Liver (tissue), 3 donors: ENCODE measurements at regions not wholly inside any gene's neighbourhood (a gene's known extent, or its start where the extent isn't known, plus 50 kb on each side); places are given as distances from the start of the nearest gene placed in this dataset.

Source experiments
- ATF3 ChIP-seq: IDR thresholded peaks from 2 replicates; pipeline ENCODE4 v1.6.1; 2016; ENCODE audit warnings: antibody characterized with exemption
- EGR1 ChIP-seq, 2 donors: IDR thresholded peaks; 2 replicates each; pipeline ENCODE4 v1.6.1; 2016 to 2018; ENCODE audit warnings: antibody characterized with exemption in 2 of 2, low read depth in 2 of 2
- FOXA1 ChIP-seq: IDR thresholded peaks from 2 replicates; pipeline ENCODE4 v1.6.1; 2016; ENCODE audit warnings: antibody characterized with exemption
- GABPA ChIP-seq, 2 donors: IDR thresholded peaks in 1 of 2; conservative IDR thresholded peaks in 1 of 2; 2 replicates each; pipeline ENCODE4 v1.6.1; 2016; ENCODE audit warnings: antibody characterized with exemption in 2 of 2, mild to moderate bottlenecking in 1 of 2, moderate library complexity in 1 of 2
- HNF4G ChIP-seq: IDR thresholded peaks from 2 replicates; pipeline ENCODE4 v1.6.1; 2016; ENCODE audit warnings: antibody characterized with exemption
- JUND ChIP-seq, 2 donors: IDR thresholded peaks; 2 replicates each; pipeline ENCODE4 v1.6.1; 2016; ENCODE audit warnings: antibody characterized with exemption in 2 of 2
- NR2F2 ChIP-seq: IDR thresholded peaks from 2 replicates; pipeline ENCODE4 v1.6.1; 2016; ENCODE audit warnings: antibody characterized with exemption
- RAD21 ChIP-seq, 2 donors: IDR thresholded peaks; 2 replicates each; pipeline ENCODE4 v1.6.1; 2016; ENCODE audit warnings: antibody characterized with exemption in 2 of 2, mild to moderate bottlenecking in 2 of 2
- REST ChIP-seq: IDR thresholded peaks from 2 replicates; pipeline ENCODE4 v1.6.1; 2016; ENCODE audit warnings: antibody characterized with exemption, mild to moderate bottlenecking
- SP1 ChIP-seq: IDR thresholded peaks from 2 replicates; pipeline ENCODE4 v1.6.1; 2018; ENCODE audit warnings: antibody characterized with exemption, mild to moderate bottlenecking
- TAF1 ChIP-seq: conservative IDR thresholded peaks from 2 replicates; pipeline ENCODE4 v1.6.1; 2016; ENCODE audit warnings: antibody characterized with exemption, mild to moderate bottlenecking
- YY1 ChIP-seq: IDR thresholded peaks from 2 replicates; pipeline ENCODE4 v1.6.1; 2016; ENCODE audit warnings: antibody characterized with exemption, mild to moderate bottlenecking
- TF ChIP-seq, protein P1 (sequence below): IDR thresholded peaks from 2 replicates; pipeline ENCODE4 v1.6.1; 2016; ENCODE audit warnings: antibody characterized with exemption
- TF ChIP-seq, protein P2 (sequence below): fragments of 150-350 bp; IDR thresholded peaks from 2 replicates; pipeline ENCODE4 v1.5.1; 2017; ENCODE audit warnings: improper control_type of control experiment, low read depth, low read length; ENCODE audit not compliant: missing input control
- donor health status: healthy.
- donor health status: healthy.

DNA sequence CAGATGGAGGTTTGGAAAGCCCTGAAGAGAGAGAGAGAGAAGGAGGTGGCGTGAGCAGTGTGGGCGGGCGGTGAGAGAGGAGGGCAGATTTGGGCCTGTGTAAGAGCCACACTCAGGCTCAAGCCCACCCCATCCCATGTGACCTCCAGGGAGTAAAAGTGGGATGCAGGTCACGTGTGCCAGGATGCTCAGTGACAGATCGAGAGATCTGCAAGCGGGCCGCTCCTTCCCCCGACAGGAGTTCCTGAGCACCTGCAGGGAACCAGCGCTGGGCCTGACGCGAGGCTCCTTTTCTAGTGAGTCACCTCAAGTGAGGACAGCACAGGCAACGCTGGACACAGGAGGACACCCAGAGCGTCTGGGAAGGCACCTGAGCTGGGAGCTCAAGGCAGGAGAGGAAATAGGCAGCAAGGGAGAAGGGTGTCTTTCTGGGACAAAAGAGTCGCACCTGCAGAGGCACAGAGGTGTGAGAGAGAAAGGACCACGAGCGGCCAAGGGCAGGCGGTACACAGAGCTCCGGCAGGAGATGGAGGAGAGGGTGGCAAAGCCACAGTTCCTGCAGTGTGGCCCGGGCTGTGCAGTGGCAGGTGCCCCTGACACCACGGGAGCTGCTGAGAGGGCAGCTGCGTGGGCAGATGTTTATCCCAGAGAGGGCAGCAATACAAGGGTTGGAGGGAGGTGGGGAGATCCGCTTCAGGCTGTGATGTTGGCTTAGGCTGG lies 1294.8 kb downstream of the TBC1D22A start:
- TF ChIP-seq ATF3 (no peak), HNF4G (no peak), NR2F2 (no peak), SP1 (no peak), EGR1 (IDR thresholded peaks at IDR 0.05; ENCODE audit: low read depth in 2 of 2) (no peak), JUND (IDR thresholded peaks at IDR 0.05) (no peak), FOXA1 (no peak), TAF1 (no peak), RAD21 (IDR thresholded peaks at IDR 0.05) (no peak), REST (no peak), GABPA (IDR thresholded peaks at IDR 0.05 in 1 of 2, conservative IDR thresholded peaks at IDR 0.05 in 1 of 2) (no peak), YY1 (no peak)
- TF ChIP-seq, protein P1, sequence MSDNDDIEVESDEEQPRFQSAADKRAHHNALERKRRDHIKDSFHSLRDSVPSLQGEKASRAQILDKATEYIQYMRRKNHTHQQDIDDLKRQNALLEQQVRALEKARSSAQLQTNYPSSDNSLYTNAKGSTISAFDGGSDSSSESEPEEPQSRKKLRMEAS = no peak
- TF ChIP-seq, protein P2, sequence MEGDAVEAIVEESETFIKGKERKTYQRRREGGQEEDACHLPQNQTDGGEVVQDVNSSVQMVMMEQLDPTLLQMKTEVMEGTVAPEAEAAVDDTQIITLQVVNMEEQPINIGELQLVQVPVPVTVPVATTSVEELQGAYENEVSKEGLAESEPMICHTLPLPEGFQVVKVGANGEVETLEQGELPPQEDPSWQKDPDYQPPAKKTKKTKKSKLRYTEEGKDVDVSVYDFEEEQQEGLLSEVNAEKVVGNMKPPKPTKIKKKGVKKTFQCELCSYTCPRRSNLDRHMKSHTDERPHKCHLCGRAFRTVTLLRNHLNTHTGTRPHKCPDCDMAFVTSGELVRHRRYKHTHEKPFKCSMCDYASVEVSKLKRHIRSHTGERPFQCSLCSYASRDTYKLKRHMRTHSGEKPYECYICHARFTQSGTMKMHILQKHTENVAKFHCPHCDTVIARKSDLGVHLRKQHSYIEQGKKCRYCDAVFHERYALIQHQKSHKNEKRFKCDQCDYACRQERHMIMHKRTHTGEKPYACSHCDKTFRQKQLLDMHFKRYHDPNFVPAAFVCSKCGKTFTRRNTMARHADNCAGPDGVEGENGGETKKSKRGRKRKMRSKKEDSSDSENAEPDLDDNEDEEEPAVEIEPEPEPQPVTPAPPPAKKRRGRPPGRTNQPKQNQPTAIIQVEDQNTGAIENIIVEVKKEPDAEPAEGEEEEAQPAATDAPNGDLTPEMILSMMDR = no peak
